Eye (tissue), 1 donor: ENCODE measurements at regions not wholly inside any gene's neighbourhood (a gene's known extent, or its start where the extent isn't known, plus 50 kb on each side); places are given as distances from the start of the nearest gene placed in this dataset.
A peak's percentile ranks its signal among the peaks of the same experiment; 100 is the strongest.

Source experiments
- DNase-seq: peaks from one replicate; pipeline ENCODE4 v3.0.0-alpha.2; 2015

DNA sequence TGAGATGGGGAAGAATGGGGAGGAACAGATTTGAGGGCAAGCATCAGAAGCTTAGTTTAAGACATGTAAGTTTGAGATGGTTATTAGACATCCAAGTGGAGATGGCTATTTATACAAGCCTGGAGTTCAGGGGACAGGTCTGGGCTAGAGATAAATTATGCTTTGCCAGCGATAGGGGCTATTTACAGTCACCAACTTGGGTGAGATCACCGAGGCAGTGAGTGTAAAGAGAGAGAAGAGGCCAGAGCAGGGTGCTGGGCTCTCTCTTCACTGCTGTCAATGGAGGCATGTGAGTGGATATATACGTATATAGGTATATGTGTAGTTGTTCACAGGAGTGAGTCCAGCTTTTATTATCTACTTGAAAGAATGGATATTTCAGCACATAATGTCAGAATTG is 81.0 kb downstream of the QPCT start:
- no peak for DNase-seq

DNA sequence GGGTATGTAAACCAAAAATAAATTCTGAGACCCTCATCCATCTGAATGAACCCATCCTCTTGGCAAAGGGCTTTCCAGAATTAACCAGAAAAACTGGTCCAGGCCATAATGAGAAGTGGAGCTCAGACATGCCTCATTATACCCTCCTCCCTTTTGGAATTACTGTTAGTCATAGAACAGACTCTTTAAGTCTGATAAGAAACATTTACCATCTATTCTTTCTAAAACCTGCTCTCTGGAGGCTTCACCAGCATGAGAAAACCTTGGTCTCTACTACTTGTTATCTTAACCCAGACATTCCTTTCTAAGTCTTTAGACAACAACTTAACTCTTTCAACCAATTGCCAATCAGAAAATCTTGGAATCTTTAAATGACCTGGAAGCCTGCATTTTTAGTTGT is 82.8 kb downstream of the QPCT start:
- DNase-seq = no peak

DNA sequence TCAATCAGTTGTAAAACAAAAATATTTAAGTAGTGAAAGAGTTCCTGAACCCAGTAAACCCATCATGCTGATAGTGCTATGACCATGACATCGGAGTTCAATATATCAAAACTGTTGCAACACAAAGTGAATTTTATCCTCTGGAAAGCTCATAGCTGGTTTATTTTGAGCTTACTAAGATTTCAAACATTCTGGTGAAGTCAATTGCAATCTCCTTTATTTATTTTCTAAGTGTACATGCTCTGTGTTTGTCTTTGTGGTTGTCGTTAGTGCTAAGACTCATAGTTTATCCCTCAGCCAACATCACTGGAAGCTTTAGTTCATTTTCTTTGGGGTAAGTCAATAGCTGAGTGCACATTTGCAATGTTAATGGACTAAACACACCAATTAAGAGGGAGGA is 91.9 kb downstream of the QPCT start:
- DNase-seq = no peak

DNA sequence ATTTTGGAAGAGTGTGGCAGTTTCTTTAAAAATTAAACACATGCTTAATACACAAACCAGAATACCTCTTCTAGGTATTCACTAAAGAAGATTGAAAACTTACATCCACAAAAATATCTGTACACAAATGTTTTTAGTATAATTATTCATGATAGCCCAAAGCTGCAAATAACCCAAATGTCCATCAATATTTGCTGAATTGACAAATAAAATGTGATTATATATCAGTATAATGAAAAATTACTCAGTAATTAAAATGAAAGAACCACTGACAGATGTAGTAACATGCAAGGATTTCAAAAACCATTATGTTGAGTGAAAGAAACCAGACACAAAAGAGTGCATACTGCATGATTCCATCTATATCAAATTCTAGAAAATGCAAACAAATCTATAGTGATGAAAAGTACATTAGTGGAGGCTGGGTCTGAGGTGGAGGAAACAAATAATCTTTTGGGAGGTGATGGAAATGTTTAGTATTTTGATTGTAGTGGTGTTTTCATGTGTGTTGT is 94.8 kb downstream of the QPCT start:
- no peak for DNase-seq

DNA sequence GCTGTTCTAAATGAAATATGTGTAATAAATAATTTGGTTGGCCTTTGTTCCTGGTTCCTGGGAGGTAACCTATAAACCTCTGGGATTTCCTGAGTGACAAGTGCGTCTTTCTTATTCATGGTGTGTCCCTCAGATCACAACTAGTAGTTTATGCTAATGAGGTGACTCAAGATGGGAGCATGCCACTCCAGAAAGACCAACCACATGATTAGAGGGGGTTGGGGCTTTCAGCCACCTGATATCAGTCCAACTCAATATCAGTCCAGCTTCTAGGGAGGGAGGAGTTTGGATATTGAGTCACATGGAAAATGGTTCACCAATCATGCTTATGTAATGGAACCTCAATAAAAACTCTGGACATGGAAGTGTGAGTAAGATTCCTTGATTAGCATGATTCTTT is 96.6 kb downstream of the QPCT start:
- no peak for DNase-seq

DNA sequence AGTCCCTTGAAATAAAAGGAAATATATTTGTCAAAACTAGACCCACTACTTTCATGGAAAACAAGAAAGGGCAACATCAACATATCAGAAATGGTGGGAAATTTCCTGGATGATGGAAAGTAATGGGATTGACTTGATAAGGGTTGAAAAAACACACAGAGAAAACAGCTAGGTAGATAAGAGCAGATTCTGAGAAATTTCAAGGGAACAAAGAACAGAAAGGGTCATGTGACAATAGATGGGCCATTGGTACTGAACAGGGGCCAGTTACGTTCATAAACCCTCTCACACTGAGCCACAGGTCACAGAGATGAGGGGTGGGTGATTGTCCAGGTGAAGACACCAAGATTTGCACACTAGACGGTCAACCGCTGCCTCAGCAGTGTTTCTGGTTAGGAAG is 98.7 kb downstream of the QPCT start:
- no peak for DNase-seq

DNA sequence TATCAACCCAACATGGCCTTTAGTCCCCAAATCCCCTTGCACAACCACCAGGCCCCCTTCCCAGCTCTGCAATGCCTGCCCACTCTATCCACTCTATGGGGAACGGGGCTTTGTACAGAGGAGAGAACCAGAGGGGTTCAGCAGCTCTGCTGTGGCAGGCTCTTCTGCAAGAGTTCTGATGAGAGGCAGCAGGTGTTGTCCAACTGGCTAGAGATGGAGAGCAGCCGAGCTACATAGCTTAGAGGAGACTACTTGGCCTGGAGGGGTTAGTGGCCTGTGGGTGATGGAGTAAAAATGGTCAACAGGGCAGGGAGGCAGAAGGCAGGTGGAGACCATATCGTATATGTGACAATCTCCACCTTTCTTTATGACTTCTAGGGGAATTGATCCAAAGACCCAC is 103.0 kb downstream of the QPCT start:
- DNase-seq = no peak

DNA sequence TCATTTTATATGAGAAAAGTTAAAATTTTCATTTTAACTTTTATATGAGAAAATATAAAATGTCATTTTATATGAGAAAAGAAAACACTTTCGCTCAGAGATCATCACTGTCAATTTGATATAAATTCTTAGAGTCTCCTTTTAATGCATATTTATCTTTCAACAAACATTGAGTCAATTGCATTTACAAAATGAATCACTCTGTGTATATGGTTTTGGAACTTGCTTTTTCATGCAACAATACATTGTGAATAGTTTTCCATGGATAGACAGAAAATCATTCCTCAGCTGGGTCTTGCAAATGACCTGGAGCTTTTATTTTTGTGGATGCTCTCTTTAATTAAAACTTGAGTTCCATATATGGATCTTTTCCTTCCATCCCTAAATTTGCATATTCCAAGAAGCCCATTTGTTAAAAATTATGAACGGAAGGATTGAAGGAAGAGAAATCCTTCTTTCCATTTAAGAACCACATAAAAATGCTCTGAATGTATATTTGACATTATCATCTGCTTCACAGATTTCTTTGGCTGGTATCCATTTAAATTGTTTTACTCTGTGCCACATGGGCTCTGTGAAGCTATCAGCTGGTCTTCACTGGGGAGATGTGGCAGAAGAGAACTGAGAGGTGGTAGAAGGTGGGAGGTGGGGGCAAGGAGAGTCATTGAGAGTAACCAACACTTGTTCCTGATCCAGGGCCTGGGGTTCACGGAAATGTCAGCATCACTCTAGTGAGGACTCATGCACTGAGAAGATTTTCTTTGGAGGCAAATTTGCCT is 104.1 kb downstream of the QPCT start:
- DNase-seq = no peak

DNA sequence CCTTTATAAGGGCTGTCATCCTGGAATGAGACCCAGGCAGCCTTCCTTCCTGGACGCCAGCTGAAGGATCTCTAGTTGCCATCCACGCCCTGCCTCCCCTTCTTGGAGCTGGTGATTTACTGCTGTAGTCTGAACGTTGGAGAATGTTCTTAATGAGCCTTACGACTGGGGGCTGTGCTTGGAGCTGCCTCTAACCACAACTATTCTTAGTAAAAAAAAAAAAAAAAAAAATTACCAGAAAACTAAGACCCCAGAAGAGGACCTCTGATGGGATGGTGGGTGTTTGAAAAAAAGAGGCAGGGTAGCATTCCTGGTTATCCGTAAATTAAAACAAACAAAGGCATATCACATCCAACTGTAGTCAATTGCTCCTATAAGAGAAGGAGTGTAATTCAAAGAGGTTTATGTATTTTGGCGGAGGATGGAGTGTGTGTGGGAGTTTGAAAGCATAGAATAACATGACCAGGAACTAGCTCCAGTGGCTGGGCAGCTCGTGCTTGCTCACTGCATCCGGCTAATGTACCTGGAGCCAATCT is 105.4 kb downstream of the QPCT start:
- peak; percentile 35 for DNase-seq

DNA sequence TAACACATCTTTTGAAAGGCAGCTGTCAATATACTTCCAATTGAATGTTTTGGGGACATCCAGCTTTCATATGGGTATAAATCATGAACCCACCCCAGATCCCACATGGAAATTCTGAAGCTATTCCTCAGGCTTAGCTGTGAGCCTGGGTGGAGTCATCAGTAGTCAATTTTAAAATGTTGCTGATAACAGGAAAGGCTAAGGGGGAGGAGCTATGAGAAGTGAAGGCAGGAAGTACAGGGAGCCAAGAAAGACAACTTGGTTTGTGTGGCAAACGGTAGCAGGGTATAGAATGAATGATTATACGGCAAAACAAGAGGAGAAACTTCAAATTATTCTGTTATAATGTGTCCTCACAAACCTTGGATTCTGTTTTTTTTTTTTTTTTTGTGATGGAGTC is 108.6 kb downstream of the QPCT start:
- DNase-seq = no peak

DNA sequence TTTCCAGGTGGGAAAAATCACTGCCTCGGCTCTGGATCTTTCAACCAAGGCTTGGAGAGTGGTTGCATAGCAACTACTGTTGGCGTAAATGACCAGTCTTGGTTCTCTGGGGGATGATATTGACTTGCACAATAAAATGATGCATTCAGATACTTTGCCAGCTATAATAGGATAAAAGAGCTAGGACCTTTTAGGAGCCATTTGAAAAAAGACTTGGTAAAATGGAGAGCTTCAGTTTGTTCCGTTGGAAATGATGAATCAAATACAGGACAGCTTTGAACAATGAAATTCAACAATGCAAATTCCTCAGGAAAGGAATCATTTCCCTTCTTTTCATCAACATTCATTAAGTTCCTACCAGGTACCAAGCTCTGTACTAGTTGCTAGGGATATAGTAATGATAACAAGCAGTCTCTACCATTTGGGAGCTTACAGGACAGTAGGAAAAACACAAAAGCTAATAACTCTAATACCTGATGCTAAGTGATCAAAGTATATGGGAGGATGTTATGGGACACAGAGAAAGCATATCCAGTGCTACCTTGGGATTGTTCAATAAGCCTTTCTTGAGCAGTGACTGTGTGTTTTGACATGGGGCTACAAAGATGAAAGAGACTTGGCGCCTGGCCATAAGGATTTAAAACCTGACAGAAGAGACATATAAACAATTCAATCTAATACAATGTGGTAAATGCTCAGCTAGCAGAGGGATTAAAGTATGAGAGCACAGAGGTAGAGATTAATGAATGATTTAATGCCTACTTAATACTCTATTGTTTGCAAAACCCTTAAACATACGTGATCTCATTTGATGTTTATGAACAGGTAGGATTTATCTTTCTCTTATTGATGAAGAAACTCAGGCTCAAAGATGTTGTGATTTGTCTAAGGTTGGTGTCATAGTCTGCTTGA is 110.7 kb downstream of the QPCT start:
- DNase-seq = peak; percentile 38

DNA sequence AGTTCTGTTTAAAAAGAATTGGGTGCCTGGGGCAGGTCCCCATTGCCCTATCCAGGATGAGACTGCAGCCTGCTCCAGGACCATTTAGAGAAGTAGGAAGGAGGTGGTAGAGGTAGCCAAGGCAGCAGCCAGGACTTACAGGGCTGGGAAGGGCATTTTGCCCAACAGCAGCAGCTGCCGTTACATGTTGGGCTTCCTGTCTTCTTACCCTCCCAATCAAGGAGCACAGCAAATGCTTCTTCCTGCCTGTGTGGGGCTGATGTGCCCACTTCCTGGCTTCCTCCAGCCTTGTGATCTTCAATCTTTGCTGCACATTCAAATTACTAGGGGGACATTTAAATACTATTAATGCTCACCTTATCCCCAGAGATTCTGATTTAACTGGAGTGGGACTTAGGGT is 112.0 kb downstream of the QPCT start:
- no peak for DNase-seq

DNA sequence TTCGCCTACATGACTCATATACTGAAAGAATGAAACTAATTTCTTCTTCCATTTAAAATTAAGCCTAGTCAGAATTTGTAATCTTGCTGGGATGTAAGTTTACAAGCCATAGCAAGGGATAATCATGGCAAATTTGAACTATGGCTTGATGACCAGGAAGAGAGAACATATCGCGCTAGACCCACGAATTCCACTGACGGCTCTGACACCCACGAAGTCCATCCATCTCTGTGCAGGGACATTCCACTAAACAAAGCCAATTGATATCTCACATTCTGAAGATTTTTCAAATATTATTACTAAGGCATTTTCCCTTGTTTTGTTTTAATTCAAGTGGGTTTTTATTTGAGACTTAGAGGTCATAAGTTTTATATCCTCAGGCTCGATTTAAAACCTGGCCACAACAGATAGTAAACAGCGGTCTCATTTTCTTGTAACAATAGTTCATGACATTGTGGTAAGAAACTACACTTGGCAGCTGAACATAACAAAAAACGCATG is 113.0 kb downstream of the QPCT start:
- no peak for DNase-seq

DNA sequence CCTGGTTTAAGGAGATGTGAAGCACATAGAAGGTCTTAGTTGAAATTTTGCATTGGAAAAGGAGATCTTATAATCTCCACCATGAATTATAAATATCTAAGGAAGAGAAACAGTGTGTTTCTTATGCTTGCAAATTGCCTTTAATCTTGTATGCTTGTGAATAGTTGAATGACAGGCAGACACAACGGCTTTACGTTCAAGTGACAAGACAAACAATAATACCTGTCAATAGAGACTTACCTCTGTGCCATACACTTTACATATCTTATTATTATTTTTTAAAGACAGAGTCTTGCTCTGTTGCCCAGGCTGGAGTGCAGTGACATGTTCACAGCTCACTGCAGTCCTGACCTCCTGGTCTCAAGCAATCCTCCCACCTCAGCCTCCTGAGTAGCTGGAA is 113.7 kb downstream of the QPCT start:
- no peak for DNase-seq

DNA sequence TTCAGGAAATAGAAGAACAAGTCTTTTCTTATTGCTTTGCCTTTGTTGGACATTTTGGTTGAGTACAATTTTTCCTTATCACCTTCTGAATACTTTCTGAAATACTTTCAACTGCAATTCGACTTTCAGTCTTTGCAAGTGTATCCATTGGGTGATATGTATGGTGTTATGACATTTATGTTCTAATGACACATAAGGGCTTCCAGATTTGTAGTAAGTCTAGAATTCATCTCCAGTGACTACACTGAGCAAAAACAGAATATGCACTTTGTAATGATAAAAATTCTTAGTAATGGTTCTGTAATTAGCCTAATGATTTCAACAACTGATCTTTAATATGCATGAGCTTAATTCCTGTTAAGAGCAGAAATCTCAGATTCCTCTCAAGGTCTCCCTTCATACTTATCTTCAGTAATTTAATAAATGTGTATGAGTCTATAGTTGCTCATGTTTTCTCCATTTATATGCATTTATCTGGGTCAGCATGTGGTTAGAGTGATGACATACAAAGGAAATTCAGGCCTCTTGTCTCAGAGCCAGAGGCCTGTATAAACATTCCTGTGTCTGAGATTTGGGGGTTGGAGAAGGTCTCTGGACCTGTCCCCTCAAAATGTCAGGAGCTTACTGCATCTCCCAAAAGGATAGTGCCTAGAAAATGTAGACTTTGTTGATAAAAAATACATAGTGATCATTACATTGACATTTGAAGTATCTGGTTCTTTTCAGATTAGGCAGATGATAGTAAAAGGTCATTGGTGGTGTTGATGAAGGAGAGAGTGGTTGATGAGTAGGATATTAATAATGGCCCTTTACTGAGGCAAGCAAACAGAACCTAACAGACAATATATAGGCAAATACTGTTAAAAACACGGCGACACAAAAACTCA is 114.9 kb downstream of the QPCT start:
- peak; percentile 14 for DNase-seq

DNA sequence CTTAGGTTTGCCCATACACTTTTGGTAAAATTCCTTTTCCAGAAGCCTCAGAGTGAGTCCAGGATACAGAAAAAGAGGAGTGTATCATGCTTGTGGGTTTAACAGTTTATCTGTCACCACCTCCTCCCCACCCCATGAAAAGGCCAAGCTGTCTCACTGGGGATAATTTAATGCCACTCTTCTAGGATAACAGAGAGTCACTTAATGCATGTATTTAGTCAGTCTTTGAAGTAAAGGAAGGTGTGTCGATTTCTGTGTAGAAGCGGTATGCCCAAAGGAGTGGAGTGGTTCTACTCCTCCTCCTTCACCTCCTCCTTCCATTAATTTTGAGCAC is 116.4 kb downstream of the QPCT start:
- DNase-seq = no peak

DNA sequence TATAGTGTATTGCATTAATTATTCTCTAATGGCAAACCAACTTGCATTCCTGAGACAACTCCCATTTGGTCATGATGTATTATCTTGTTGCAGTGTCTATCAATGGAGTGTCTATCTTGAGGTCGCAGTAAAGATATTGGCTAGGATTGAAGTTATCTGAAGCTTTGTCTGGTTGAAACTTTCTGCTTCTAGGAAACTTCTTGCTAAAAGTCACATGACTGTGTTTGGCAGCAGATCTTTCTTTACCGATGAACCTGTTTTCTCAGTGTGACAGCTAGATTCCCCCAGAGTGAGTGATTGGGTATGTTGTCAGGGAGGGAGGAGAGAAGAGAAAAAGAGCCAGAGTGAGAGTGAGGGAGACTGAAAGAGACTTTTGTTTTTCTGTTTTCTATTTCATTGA is 119.6 kb downstream of the QPCT start:
- DNase-seq = no peak

DNA sequence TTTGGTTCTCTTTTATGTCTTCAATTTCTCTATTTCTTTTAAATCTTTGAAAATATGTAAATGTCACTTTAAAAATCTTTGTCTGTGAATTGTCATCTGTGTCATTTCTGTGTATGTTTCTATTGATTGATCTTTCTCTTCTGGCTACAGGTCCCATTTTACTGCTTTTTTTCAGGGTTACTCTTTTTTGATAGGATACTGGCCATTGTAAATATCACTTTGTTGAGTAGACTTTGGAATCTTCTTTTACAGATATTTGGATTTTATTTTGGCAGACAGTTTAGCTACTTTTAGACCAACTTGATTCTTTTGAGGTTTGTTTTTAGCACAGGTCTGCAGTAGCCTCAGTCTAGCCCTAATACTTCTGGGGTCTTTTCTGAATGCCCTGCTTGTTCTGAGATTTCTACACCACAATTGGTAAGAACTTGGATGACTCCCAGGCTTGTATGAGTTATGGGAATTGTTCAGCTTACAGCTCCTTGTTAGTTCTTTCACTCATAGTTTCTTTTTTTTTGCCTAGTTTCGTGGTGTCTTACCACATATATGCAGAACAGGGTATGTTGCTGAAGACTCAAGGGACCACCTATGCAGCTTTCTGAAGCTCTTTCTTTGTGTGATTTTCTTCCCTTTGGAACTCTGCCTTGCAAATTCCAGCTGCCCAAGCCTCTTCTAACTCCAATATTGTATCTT is 122.2 kb downstream of the QPCT start:
- DNase-seq = no peak

DNA sequence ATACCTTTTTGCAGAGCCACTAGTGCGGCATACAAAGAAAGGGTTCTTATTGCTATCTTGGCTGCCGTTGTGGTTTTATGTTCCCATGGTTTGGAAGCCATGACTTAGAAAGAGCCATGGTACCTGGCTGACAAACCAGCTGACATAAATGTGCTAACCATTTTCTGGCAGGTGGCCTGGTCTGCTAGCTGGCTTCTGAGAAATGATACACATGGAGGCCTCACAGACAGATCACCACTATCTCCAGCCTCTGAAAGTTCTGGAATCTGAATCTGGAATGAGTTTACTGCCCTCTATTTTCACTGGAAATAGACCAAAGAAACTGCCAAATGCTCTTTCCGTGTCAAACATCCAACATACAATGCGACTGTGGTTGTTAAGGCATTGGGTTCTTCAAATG is 123.7 kb downstream of the QPCT start:
- no peak for DNase-seq

DNA sequence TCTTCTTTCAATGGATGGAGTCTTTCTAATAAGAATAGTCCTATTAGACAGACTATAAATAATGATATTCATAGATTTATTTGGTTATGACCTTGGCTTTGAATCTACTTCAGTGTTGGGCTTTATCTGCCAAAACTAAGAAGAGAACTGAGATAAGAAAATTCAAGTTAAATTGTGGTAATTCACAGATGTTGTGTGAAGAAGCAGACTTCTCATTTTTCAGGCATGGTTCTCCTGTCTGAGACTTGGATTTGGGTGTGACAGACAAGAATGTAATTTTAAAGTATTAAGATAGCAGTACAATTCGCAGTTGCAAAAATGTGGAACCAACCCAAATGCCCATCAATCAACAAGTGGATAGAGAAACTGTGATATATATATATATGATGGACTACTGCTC is 124.7 kb downstream of the QPCT start:
- no peak for DNase-seq

DNA sequence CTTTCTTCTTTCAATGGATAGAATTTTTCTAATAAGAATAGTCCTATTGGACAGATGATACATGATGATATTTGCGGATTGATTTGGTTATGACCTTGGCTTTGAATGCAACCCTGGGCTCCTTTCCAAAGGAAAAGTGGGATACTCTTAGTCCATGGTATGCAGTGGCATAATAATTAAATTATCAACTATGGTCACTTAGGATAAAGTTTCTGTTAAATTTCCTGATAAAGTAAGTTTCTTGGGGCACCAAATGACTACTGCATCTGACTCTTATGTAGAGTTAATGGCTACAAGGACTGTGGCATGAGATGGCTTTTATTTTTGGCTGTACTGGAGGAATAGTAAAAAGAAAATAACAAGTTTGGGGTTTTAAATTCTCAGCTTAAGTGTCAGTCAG is 126.7 kb downstream of the QPCT start:
- no peak for DNase-seq

DNA sequence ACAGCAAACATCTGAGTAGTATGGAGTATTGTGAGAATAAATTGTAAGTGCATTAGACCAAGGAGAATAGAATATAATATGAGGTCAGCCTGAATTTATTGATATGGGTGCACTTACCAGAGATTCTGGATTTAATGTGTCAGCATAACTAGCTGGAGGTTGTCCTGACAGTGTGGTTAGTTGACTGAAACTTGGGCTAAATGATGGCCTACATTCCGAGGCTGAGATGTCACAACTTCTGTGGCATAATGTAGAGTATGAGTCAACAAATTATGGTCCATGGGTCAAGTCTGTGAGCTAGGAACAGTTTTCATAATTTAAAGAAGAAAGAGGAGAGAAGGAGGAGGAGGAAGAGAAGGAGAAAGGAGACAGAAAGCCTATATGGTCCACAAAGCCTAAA is 127.6 kb downstream of the QPCT start:
- no peak for DNase-seq
